OCI-LY1 (cell line): ENCODE measurements at regions not wholly inside any gene's neighbourhood (a gene's known extent, or its start where the extent isn't known, plus 50 kb on each side); places are given as distances from the start of the nearest gene placed in this dataset.
"Not testable (repeated sequence)": the region's sequence is repeated elsewhere in the genome, so short reads cannot be mapped to it uniquely, and the experiment has no call there.

Source experiments
- H2AFZ ChIP-seq: fragments of 200-600 bp; sonication (generic), shearing (Covaris generic); 2 replicates; pipeline ENCODE4 v1.6.0; 2014; ENCODE audit warnings: antibody characterized with exemption, mild to moderate bottlenecking, low read length
- H3F3A ChIP-seq: fragments of 200-600 bp; sonication (generic), shearing (Covaris generic); 2 replicates; pipeline ENCODE4 v1.6.0; 2014; ENCODE audit warnings: mild to moderate bottlenecking, antibody characterized with exemption, low read length, moderate library complexity; ENCODE audit not compliant: insufficient read depth
- H3K27ac ChIP-seq: fragments of 200-600 bp; sonication (generic); 2 replicates; pipeline ENCODE4 v1.5.1; 2014; ENCODE audit warnings: low read length, mixed run types, mild to moderate bottlenecking, low read depth; ENCODE audit not compliant: poor library complexity, severe bottlenecking
- H3K27me3 ChIP-seq: fragments of 200-600 bp; sonication (generic); 2 replicates; pipeline ENCODE4 v1.6.0; 2014; ENCODE audit warnings: antibody characterized with exemption, mild to moderate bottlenecking, low read length, moderate library complexity; ENCODE audit not compliant: insufficient read depth
- H3K36me3 ChIP-seq: fragments of 200-600 bp; sonication (generic); 2 replicates; pipeline ENCODE4 v1.6.1; 2014; ENCODE audit warnings: mild to moderate bottlenecking, antibody characterized with exemption, low read length, moderate library complexity, mixed read lengths; ENCODE audit not compliant: insufficient read depth
- H3K4me1 ChIP-seq: fragments of 200-600 bp; sonication (generic); 2 replicates; pipeline ENCODE4 v1.5.1; 2014; ENCODE audit warnings: mild to moderate bottlenecking, low read length, moderate library complexity; ENCODE audit not compliant: insufficient read depth, severe bottlenecking
- H3K4me2 ChIP-seq: fragments of 200-600 bp; sonication (generic), shearing (Covaris generic); 2 replicates; pipeline ENCODE4 v1.6.1; 2014; ENCODE audit warnings: low read length
- H3K4me3 ChIP-seq: fragments of 200-600 bp; sonication (generic); 2 replicates; pipeline ENCODE4 v1.5.1; 2014; ENCODE audit warnings: low read length, low read depth, mild to moderate bottlenecking, mixed read lengths; ENCODE audit not compliant: poor library complexity, severe bottlenecking
- H3K79me2 ChIP-seq: fragments of 200-600 bp; shearing (Covaris generic); 2 replicates; pipeline ENCODE4 v1.6.1; 2016; ENCODE audit warnings: mixed run types, low read length, mixed read lengths; ENCODE audit not compliant: insufficient read depth
- H3K9ac ChIP-seq: fragments of 200-600 bp; sonication (generic), shearing (Covaris generic); 2 replicates; pipeline ENCODE4 v1.6.1; 2014; ENCODE audit warnings: mild to moderate bottlenecking, low read length, mixed read lengths
- H3K9me2 ChIP-seq: fragments of 200-600 bp; sonication (generic), shearing (Covaris generic); 2 replicates; pipeline ENCODE4 v1.6.1; 2014; ENCODE audit warnings: low read depth, mild to moderate bottlenecking, low read length, mixed read lengths
- H3K9me3 ChIP-seq: fragments of 200-600 bp; shearing (Covaris generic); 2 replicates; pipeline ENCODE4 v1.6.1; 2014; ENCODE audit warnings: low read length, mixed read lengths
- H4K20me1 ChIP-seq: fragments of 200-600 bp; sonication (generic), shearing (Covaris generic); 2 replicates; pipeline ENCODE4 v1.6.0; 2016; ENCODE audit warnings: mild to moderate bottlenecking, low read length; ENCODE audit not compliant: insufficient read depth
- EZH2 ChIP-seq: fragments of 200-600 bp; sonication (generic), shearing (Covaris generic); IDR thresholded peaks from 2 replicates; pipeline ENCODE4 v1.8.0; 2017; ENCODE audit warnings: borderline replicate concordance, mixed run types, mild to moderate bottlenecking, antibody characterized with exemption, low read length, moderate library complexity, mixed read lengths
- TF ChIP-seq, protein P1 (sequence below): fragments of 200-600 bp; sonication (generic), shearing (Covaris generic); IDR thresholded peaks from 2 replicates; pipeline ENCODE4 v1.5.1; 2017; ENCODE audit warnings: mild to moderate bottlenecking, antibody characterized with exemption, low read length, moderate library complexity, mixed read lengths

DNA sequence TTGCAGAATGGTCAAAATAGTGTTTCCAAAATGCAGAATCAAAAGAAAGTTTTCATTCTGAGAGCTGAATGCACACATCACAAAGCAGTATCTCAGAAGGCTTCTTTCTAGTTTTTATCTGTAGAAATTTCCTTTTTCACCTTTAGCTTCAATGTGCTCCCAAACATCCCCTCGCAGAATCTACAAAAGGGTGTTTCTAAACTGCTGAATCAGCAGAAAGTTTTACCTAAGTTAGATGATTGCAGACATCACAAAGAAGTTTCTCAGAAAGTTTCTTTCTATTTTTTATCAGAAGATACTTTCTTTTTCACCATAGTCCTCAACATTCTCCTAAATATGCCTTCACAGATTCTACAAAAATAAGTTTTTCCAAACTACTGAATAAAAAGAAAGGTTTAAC is 239.8 kb downstream of the OR4A5 start:
- TF ChIP-seq, protein P1, sequence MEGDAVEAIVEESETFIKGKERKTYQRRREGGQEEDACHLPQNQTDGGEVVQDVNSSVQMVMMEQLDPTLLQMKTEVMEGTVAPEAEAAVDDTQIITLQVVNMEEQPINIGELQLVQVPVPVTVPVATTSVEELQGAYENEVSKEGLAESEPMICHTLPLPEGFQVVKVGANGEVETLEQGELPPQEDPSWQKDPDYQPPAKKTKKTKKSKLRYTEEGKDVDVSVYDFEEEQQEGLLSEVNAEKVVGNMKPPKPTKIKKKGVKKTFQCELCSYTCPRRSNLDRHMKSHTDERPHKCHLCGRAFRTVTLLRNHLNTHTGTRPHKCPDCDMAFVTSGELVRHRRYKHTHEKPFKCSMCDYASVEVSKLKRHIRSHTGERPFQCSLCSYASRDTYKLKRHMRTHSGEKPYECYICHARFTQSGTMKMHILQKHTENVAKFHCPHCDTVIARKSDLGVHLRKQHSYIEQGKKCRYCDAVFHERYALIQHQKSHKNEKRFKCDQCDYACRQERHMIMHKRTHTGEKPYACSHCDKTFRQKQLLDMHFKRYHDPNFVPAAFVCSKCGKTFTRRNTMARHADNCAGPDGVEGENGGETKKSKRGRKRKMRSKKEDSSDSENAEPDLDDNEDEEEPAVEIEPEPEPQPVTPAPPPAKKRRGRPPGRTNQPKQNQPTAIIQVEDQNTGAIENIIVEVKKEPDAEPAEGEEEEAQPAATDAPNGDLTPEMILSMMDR: no peak
- no peak for TF ChIP-seq EZH2
- no peaks in the 10 kb centered on the region for H3K9me2 ChIP-seq
- H3K9me3 ChIP-seq: no peaks in the 10 kb centered on the region
- no peak overlapping the region for H3K4me3 ChIP-seq
- no peaks in the 10 kb centered on the region for H3K79me2 ChIP-seq
- no peaks in the 10 kb centered on the region for H4K20me1 ChIP-seq
- H2AFZ ChIP-seq: no peak overlapping the region
- H3K27ac ChIP-seq: no peak overlapping the region
- H3K4me2 ChIP-seq: no peak overlapping the region
- H3F3A ChIP-seq: no peaks in the 10 kb centered on the region
- no peaks in the 10 kb centered on the region for H3K36me3 ChIP-seq
- H3K27me3 ChIP-seq: no peaks in the 10 kb centered on the region
- H3K9ac ChIP-seq: no peak overlapping the region
- no peaks in the 10 kb centered on the region for H3K4me1 ChIP-seq

DNA sequence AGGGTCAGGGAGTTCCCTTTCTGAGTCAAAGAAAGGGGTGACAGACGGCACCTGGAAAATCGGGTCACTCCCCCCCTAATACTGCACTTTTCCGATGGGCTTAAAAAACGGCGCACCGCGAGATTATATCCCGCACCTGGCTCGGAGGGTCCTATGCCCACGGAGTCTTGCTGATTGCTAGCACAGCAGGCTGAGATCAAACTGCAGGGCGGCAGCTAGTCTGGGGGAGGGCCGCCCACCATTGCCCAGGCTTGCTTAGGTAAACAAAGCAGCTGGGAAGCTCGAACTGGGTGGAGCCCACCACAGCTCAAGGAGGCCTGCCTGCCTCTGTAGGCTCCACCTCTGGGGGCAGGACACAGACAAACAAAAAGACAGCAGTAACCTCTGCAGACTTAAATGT is 240.5 kb downstream of the OR4A5 start:
- H2AFZ ChIP-seq, H3F3A ChIP-seq, H3K9me2 ChIP-seq, H3K36me3 ChIP-seq, H3K9ac ChIP-seq, H4K20me1 ChIP-seq, H3K9me3 ChIP-seq, H3K27ac ChIP-seq, H3K27me3 ChIP-seq, H3K4me2 ChIP-seq, H3K4me1 ChIP-seq, H3K79me2 ChIP-seq, H3K4me3 ChIP-seq: not testable (repeated sequence)

DNA sequence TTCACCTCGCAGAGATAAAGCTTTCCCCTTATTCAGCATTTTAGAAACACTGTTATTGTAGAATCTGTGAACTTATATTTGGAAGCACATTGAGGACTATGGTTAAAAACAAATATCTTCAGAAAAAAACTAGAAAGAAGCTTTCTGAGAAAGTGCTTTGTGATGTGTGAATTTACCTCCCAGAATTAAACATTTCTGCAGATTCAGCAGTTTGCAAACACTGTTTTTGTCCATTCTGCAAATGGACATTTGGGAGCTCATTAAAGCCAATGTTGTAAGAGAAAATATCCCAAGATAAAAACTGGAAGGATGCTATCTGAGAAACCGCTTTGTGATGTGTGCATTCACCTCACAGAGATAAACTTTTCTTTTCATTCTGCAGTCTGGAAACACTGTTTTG is 272.7 kb downstream of the OR4A5 start:
- Histone ChIP-seq H4K20me1 (no peaks in the 10 kb centered on the region), H3K9me3 (0 out of 2 replicates have a peak, but pooled peaks cover 2% of the 10 kb centered on the region)

DNA sequence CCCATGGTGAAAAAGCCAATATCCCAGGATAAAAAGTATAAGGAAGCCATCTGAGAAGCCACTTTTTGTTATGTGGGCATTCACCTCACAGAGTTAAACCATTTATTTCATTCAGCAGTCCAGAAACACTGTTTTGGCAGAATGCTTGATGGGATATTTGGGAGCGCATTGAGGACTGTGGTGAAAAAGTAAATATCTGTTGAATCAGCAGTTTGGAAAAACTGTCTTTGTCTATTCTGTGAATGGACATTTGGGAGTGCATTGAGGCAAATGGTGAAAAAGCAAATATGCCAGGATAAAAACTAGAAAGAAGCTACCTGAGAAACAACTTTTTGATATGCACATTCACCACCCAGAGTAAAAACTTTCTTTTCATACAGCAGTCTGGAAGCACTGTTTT is 276.2 kb upstream of the TRIM48 start:
- Histone ChIP-seq H3K9me3 (no peaks in the 10 kb centered on the region), H3K79me2 (no peaks in the 10 kb centered on the region), H3K9ac (no peak overlapping the region), H3K9me2 (no peaks in the 10 kb centered on the region), H3K27ac (no peak overlapping the region), H3K27me3 (no peaks in the 10 kb centered on the region), H4K20me1 (no peaks in the 10 kb centered on the region), H3F3A (no peaks in the 10 kb centered on the region), H3K4me1 (no peaks in the 10 kb centered on the region), H3K4me2 (no peak overlapping the region), H3K36me3 (no peaks in the 10 kb centered on the region), H2AFZ (no peak overlapping the region), H3K4me3 (no peak overlapping the region)
- TF ChIP-seq, protein P1: no peak
- no peak for TF ChIP-seq EZH2

More for the DNA sequence above, 272.7 kb downstream of the OR4A5 start:
- Histone ChIP-seq H3K79me2 (no peaks in the 10 kb centered on the region), H3F3A (no peaks in the 10 kb centered on the region), H3K4me2 (no peak overlapping the region), H3K4me3 (no peak overlapping the region), H3K9me2 (no peaks in the 10 kb centered on the region), H3K36me3 (no peaks in the 10 kb centered on the region), H3K27me3 (no peaks in the 10 kb centered on the region), H3K27ac (no peak overlapping the region), H3K9ac (no peak overlapping the region), H2AFZ (no peak overlapping the region), H3K4me1 (no peaks in the 10 kb centered on the region)
- no peak for TF ChIP-seq EZH2
- TF ChIP-seq, protein P1: no peak

DNA sequence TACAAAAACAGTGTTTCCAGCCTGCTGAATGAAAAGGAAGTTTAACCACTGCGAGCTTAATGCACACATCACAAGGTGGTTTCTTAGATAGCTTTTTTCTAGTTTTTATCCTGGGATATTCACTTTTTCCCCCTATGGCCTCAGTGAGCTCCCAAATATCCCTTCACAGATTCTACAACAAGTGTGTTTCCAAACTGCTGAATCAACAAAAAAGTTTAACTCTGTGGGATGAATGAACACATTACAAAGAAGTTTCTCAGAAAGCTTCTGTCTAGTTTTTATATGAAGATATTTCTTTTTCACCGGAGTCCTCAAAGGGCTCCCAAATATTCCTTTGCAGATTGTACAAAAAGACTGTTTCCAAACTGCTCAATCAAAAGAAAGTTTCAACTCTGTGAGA is 233.1 kb upstream of the TRIM48 start:
- not testable (repeated sequence) for H3K27me3 ChIP-seq, H3K79me2 ChIP-seq, H3F3A ChIP-seq, H3K4me3 ChIP-seq, H3K9me2 ChIP-seq, H3K9me3 ChIP-seq, H3K27ac ChIP-seq, H3K4me2 ChIP-seq, H2AFZ ChIP-seq, H4K20me1 ChIP-seq, H3K9ac ChIP-seq, H3K4me1 ChIP-seq, H3K36me3 ChIP-seq
